Retinal pigment epithelial cell (primary cell): ENCODE measurements at regions not wholly inside any gene's neighbourhood (a gene's known extent, or its start where the extent isn't known, plus 50 kb on each side); places are given as distances from the start of the nearest gene placed in this dataset.

Experiments used
- DNase-seq: peaks from one replicate; pipeline ENCODE4 v3.0.0-alpha.2; 2010; ENCODE audit warnings: low read depth
- H3K4me3 ChIP-seq: 2 replicates; pipeline ENCODE4 v1.5.1; 2011; ENCODE audit warnings: mild to moderate bottlenecking, low read length, control low read depth, moderate library complexity
- CTCF ChIP-seq: conservative IDR thresholded peaks from 2 replicates; pipeline ENCODE4 v1.5.1; 2011; ENCODE audit warnings: low read depth, low read length, control low read depth, inconsistent platforms

GRCh38 chr16:14325502-14326401 is 254.6 kb downstream of the MRTFB start:
- H3K4me3 ChIP-seq: no peak overlapping the region
- peak; percentile 70 for DNase-seq
- TF ChIP-seq CTCF: no peak

GRCh38 chr16:14324581-14324980 is 253.5 kb downstream of the MRTFB start:
- no peak overlapping the region for H3K4me3 ChIP-seq
- peak; percentile 61 for DNase-seq
- no peak for TF ChIP-seq CTCF

- H3K4me3 ChIP-seq: no peak overlapping the region
- DNase-seq: no peak
- no peak for TF ChIP-seq CTCF
Measured at GRCh38 chr16:14322186-14322585, 251.1 kb downstream of the MRTFB start.

DNA sequence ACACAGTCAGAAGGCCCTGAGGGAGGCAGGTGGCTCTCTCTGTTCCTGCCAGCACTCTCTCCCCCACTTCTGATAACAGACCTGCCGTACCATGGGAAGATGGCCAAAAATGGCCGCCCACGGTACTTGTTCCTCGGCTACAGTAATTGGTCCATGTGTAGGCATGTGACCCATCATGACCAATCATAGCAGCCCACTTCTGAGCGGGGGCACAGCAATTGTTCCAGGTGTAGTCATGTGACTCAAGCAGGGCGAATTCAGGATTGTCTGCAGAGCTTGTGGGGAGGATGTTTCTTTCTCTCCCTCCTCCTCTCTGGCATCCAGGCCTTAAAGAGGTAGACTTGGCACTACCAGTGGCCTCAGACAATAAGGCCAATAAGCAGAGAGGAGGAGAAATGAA is 250.4 kb downstream of the MRTFB start:
- H3K4me3 ChIP-seq: no peak overlapping the region
- DNase-seq: no peak
- TF ChIP-seq CTCF: no peak

DNA sequence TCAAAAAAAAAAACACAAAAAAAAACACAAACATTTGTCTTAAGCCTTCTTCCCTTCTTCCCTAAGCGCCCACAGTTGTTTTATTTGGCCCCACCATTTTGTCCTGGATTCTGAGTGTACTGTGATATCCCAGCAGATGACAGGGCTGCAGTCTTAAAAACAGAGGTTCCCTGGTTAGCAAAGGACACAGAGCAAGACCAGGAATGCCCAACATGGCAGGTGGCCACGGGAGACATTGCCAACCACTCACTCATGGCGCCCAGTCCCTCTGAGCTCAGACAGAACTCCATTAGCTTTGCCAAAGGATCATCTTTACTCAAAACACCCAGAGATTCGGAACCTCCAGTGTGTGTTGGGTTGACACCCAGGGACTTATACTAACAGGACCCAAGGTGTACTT is 249.3 kb downstream of the MRTFB start:
- H3K4me3 ChIP-seq: no peak overlapping the region
- no peak for DNase-seq

More for the DNA sequence above, 249.3 kb downstream of the MRTFB start:
- no peak for TF ChIP-seq CTCF
